K562 (cell line): ENCODE measurements at regions not wholly inside any gene's neighbourhood (a gene's known extent, or its start where the extent isn't known, plus 50 kb on each side); places are given as distances from the start of the nearest gene placed in this dataset.
A peak's percentile ranks its signal among the peaks of the same experiment; 100 is the strongest.

ENCODE experiments used
- AFF1 ChIP-seq, 2 experiments: fragments of 450-650 bp; IDR thresholded peaks; 2 replicates each; pipeline ENCODE4 v1.6.1; 2018; ENCODE audit warnings: mild to moderate bottlenecking in 2 of 2, low read depth in 1 of 2; ENCODE audit not compliant: partially characterized antibody in 2 of 2
- CBFA2T3 ChIP-seq: fragments of 450-650 bp; IDR thresholded peaks from 2 replicates; pipeline ENCODE4 v1.6.1; 2017
- CTCF ChIP-seq, 3 experiments: IDR thresholded peaks in 2 of 3; conservative IDR thresholded peaks in 1 of 3; 2 replicates each; pipeline ENCODE4 v1.5.1; 2011 to 2012; ENCODE audit warnings: low read length in 3 of 3, mild to moderate bottlenecking in 3 of 3, control low read depth in 2 of 3, improper control_type of control experiment in 1 of 3, inconsistent platforms in 1 of 3, low read depth in 1 of 3, mixed read lengths in 1 of 3, moderate library complexity in 1 of 3; ENCODE audit not compliant: insufficient read depth in 2 of 3
- DEAF1 ChIP-seq: fragments of 450-650 bp; formaldehyde crosslinking; IDR thresholded peaks from 2 replicates; pipeline ENCODE4 v1.4.0; 2020; ENCODE audit warnings: mild to moderate bottlenecking, moderate library complexity
- HMG20A ChIP-seq: fragments of 450-650 bp; formaldehyde crosslinking; conservative IDR thresholded peaks from 2 replicates; pipeline ENCODE4 v1.4.0; 2020; ENCODE audit warnings: mild to moderate bottlenecking, mixed read lengths
- PKNOX1 ChIP-seq: fragments of 450-650 bp; IDR thresholded peaks from 2 replicates; pipeline ENCODE4 v1.6.1; 2016
- PTRF ChIP-seq: fragments of 450-650 bp; IDR thresholded peaks from 2 replicates; pipeline ENCODE4 v1.6.1; 2016; ENCODE audit warnings: mild to moderate bottlenecking, missing genetic modification characterization, missing compliant biosample characterization
- REST ChIP-seq, 2 experiments: fragments of 450-650 bp; formaldehyde crosslinking in 1 of 2; IDR thresholded peaks; 2 replicates each; pipeline versions ENCODE4 v1.4.0 to v1.6.1; 2014 to 2020; ENCODE audit warnings: mild to moderate bottlenecking in 2 of 2, borderline replicate concordance in 1 of 2, low read depth in 1 of 2
- ZNF695 ChIP-seq: fragments of 450-650 bp; formaldehyde crosslinking; IDR thresholded peaks from 2 replicates; pipeline ENCODE4 v1.4.0; 2020; ENCODE audit warnings: mild to moderate bottlenecking, moderate library complexity

- TF ChIP-seq ZNF695 (no peak), AFF1 (IDR thresholded peaks at IDR 0.05; ENCODE audit: low read depth in 1 of 2, partially characterized antibody in 2 of 2) (no peak), DEAF1 (CRISPR knock-in tag) (peak; percentile 78), PKNOX1 (peak; percentile 54), HMG20A (no peak), CTCF (IDR thresholded peaks at IDR 0.05 in 2 of 3, conservative IDR thresholded peaks at IDR 0.05 in 1 of 3; ENCODE audit: insufficient read depth in 2 of 3, low read depth in 1 of 3, low read length in 3 of 3) (peak; percentile 91 to 97 (median 93)), PTRF (no peak), CBFA2T3 (no peak), REST (IDR thresholded peaks at IDR 0.05; ENCODE audit: borderline replicate concordance) (peak; percentile 86), REST (CRISPR knock-in tag; IDR thresholded peaks at IDR 0.05; ENCODE audit: low read depth) (no peak)
These were observed 59.5 kb upstream of the NEIL3 start (continued) for GRCh38 chr4:177250056-177250696.
